OCI-LY7 (cell line): ENCODE measurements at regions not wholly inside any gene's neighbourhood (a gene's known extent, or its start where the extent isn't known, plus 50 kb on each side); places are given as distances from the start of the nearest gene placed in this dataset.

Experiments
- BruUV-seq: library from RNA; stranded (reverse); fragments of 400-500 nt; replicated peaks from 2 replicates; lab custom pipeline; 2021; lab: Mats Ljungman, UMichigan
- CTCF ChIA-PET: fragments of 300-600 bp; sonication (Branson Sonifier 250); formaldehyde crosslinking; loops from one replicate; lab custom pipeline; 2022; ENCODE audit warnings: antibody characterized with exemption; ENCODE audit not compliant: unreplicated experiment; lab: Charles Lee
- POLR2A ChIA-PET: fragments of 300-600 bp; sonication (Branson Sonifier 250); formaldehyde crosslinking; loops from one replicate; lab custom pipeline; 2022; ENCODE audit warnings: antibody characterized with exemption; lab: Charles Lee
- DNase-seq: peaks from one replicate; pipeline ENCODE4 v3.0.0-alpha.2; 2015; ENCODE audit warnings: low spot score
- H2AFZ ChIP-seq: fragments of 200-600 bp; sonication (generic), shearing (Covaris generic); 2 replicates; pipeline ENCODE4 v1.6.1; 2014; ENCODE audit warnings: mild to moderate bottlenecking, antibody characterized with exemption, low read length, moderate library complexity
- H3K27ac ChIP-seq: fragments of 200-600 bp; sonication (generic); 2 replicates; pipeline ENCODE4 v1.5.1; 2014; ENCODE audit warnings: mixed run types, low read depth, mild to moderate bottlenecking, moderate library complexity, low read length, inconsistent platforms; ENCODE audit not compliant: poor library complexity, severe bottlenecking
- H3K36me3 ChIP-seq: fragments of 200-600 bp; sonication (generic); 2 replicates; pipeline ENCODE4 v1.6.1; 2014; ENCODE audit warnings: mild to moderate bottlenecking, antibody characterized with exemption, low read length, moderate library complexity, mixed read lengths; ENCODE audit not compliant: insufficient read depth
- H3K4me1 ChIP-seq: fragments of 200-600 bp; sonication (generic); 2 replicates; pipeline ENCODE4 v1.5.1; 2014; ENCODE audit warnings: mild to moderate bottlenecking, low read length; ENCODE audit not compliant: insufficient read depth, poor library complexity, severe bottlenecking
- H3K4me2 ChIP-seq: fragments of 200-600 bp; sonication (generic); 2 replicates; pipeline ENCODE4 v1.6.1; 2014; ENCODE audit warnings: mild to moderate bottlenecking, low read length
- H3K4me3 ChIP-seq: fragments of 200-600 bp; sonication (generic); 2 replicates; pipeline ENCODE4 v1.5.1; 2014; ENCODE audit warnings: mild to moderate bottlenecking, low read depth, low read length; ENCODE audit not compliant: poor library complexity, severe bottlenecking
- H3K79me2 ChIP-seq: fragments of 200-600 bp; sonication (generic); 2 replicates; pipeline ENCODE4 v1.6.1; 2016; ENCODE audit warnings: low read depth, mild to moderate bottlenecking, low read length, moderate library complexity, mixed read lengths; ENCODE audit not compliant: insufficient read depth
- H3K9me2 ChIP-seq: fragments of 200-600 bp; sonication (generic); 2 replicates; pipeline ENCODE4 v1.6.1; 2016; ENCODE audit warnings: mild to moderate bottlenecking, low read length, mixed read lengths; ENCODE audit not compliant: insufficient read depth
- H3K9me3 ChIP-seq: fragments of 200-600 bp; sonication (generic); 2 replicates; pipeline ENCODE4 v1.6.1; 2014; ENCODE audit warnings: mild to moderate bottlenecking, mixed run types, low read length, mixed read lengths
- H4K20me1 ChIP-seq: fragments of 200-600 bp; sonication (generic); 2 replicates; pipeline ENCODE4 v1.6.1; 2014; ENCODE audit warnings: mild to moderate bottlenecking, antibody characterized with exemption, low read length, moderate library complexity, mixed read lengths; ENCODE audit not compliant: insufficient read depth
- EZH2phosphoT487 ChIP-seq: fragments of 200-600 bp; sonication (generic); IDR thresholded peaks from 2 replicates; pipeline ENCODE4 v1.6.1; 2018; ENCODE audit warnings: low read depth, borderline replicate concordance, mild to moderate bottlenecking, mixed run types, antibody characterized with exemption, low read length, moderate library complexity, mixed read lengths
- intact Hi-C: fragments of 100-400 bp; cut with micrococcal nuclease; formaldehyde crosslinking; loops from one replicate; pipeline ENCODE4 v1.10.0; 2022; ENCODE audit not compliant: unreplicated experiment
- TF ChIP-seq, protein P1 (sequence below): fragments of 200-600 bp; sonication (generic); conservative IDR thresholded peaks from 2 replicates; pipeline ENCODE4 v1.5.1; 2014; ENCODE audit warnings: mild to moderate bottlenecking, antibody characterized with exemption, low read length, moderate library complexity, mixed read lengths

DNA sequence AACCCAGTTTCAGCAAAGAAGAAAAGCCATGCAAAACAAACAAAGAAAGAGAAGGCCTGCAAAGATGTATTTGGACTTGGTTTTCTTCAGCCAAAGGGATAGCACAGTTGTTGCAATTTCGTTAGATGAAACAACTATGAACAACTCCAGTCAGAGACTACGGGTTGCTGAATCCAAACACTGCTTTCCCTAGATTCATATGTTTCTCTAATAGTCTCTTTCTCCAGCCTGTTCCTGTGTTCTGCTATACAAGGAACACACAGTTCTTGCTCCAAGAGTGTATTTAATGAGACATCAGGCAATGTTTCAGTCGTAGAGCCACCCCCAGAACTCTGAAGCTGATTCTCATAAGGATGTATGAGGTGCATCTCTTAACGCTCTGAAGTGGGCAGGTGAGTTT lies 162.5 kb upstream of the TBL1X start:
- Histone ChIP-seq H4K20me1 (no peaks in the 10 kb centered on the region), H3K79me2 (no peaks in the 10 kb centered on the region), H3K4me3 (no peak overlapping the region), H3K9me3 (no peaks in the 10 kb centered on the region), H2AFZ (no peak overlapping the region), H3K4me1 (no peaks in the 10 kb centered on the region), H3K4me2 (no peak overlapping the region), H3K27ac (no peak overlapping the region), H3K9me2 (no peaks in the 10 kb centered on the region), H3K36me3 (no peaks in the 10 kb centered on the region)
- no peak for DNase-seq
- CTCF ChIA-PET, result no interaction called here
- intact Hi-C loops, result no loop called here
- no TSS peak for BruUV-seq
- no peak for TF ChIP-seq EZH2phosphoT487
- TF ChIP-seq, protein P1, sequence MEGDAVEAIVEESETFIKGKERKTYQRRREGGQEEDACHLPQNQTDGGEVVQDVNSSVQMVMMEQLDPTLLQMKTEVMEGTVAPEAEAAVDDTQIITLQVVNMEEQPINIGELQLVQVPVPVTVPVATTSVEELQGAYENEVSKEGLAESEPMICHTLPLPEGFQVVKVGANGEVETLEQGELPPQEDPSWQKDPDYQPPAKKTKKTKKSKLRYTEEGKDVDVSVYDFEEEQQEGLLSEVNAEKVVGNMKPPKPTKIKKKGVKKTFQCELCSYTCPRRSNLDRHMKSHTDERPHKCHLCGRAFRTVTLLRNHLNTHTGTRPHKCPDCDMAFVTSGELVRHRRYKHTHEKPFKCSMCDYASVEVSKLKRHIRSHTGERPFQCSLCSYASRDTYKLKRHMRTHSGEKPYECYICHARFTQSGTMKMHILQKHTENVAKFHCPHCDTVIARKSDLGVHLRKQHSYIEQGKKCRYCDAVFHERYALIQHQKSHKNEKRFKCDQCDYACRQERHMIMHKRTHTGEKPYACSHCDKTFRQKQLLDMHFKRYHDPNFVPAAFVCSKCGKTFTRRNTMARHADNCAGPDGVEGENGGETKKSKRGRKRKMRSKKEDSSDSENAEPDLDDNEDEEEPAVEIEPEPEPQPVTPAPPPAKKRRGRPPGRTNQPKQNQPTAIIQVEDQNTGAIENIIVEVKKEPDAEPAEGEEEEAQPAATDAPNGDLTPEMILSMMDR, result no peak
- POLR2A ChIA-PET, result interaction anchor here (0.6 kb wide), 1 partner anchor 47 kb away, joined by 3 read pairs; no protein-coding TSS in a partner anchor

- Histone ChIP-seq H3K4me2 (no peak overlapping the region), H4K20me1 (no peaks in the 10 kb centered on the region), H3K27ac (no peak overlapping the region), H3K4me1 (no peaks in the 10 kb centered on the region), H3K9me3 (no peaks in the 10 kb centered on the region), H3K9me2 (no peaks in the 10 kb centered on the region), H3K79me2 (no peaks in the 10 kb centered on the region), H3K4me3 (no peak overlapping the region), H3K36me3 (no peaks in the 10 kb centered on the region), H2AFZ (no peak overlapping the region)
- ChIA-PET POLR2A (no interaction called here), CTCF (no interaction called here)
- no peak for DNase-seq
- TF ChIP-seq, protein P1, result no peak
- no peak for TF ChIP-seq EZH2phosphoT487
- intact Hi-C loops, result no loop called here
- no TSS peak for BruUV-seq
Observed at GRCh38 chrX:9308426-9308825, 156.4 kb upstream of the TBL1X start.

- TF ChIP-seq EZH2phosphoT487, result no peak
- TF ChIP-seq, protein P1, result no peak
- Histone ChIP-seq H3K4me3 (no peak overlapping the region), H3K4me2 (no peak overlapping the region), H3K27ac (no peak overlapping the region), H3K36me3 (no peaks in the 10 kb centered on the region), H2AFZ (no peak overlapping the region), H3K9me3 (no peaks in the 10 kb centered on the region), H4K20me1 (no peaks in the 10 kb centered on the region), H3K79me2 (no peaks in the 10 kb centered on the region), H3K4me1 (no peaks in the 10 kb centered on the region), H3K9me2 (no peaks in the 10 kb centered on the region)
- no peak for DNase-seq
- POLR2A ChIA-PET, result no interaction called here
- BruUV-seq, result no TSS peak
- intact Hi-C loops, result no loop called here
- CTCF ChIA-PET, result no interaction called here
Observed at GRCh38 chrX:9310616-9311015, 154.2 kb upstream of the TBL1X start.
